ENCODE measurements at regions not wholly inside any gene's neighbourhood (a gene's known extent, or its start where the extent isn't known, plus 50 kb on each side); places are given as distances from the start of the nearest gene placed in this dataset.

DNA sequence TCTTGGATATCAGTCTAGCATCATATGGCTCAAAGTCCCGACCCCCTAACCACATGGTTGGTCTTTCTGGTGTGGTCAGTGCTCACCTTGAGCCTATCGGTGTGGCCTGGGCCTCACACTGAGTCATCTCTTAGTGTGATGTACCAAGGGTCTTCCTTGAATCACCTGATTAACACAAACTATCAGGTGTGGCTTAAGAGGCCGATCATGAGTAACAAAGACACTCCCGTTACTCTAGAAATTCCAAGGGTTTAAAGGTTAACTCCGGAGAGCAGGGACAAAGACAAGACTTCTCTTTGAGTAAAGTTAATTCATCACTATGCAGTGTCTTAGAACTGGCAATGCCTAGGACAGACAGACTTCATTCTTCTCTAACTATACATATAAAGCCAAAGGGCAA lies 52.3 kb upstream of the ARMC3 start:
- Histone ChIP-seq H3K4me3 (no peak overlapping the region), H3K36me3 (ENCODE audit: control insufficient read depth in 4 of 4, insufficient read depth in 4 of 4, low read length in 4 of 4) (no peaks in the 10 kb centered on the region), H3K9ac (ENCODE audit: insufficient read depth in 1 of 2, low read length in 2 of 2) (no peak overlapping the region), H3K4me1 (ENCODE audit: control insufficient read depth in 5 of 5, insufficient read depth in 5 of 5, low read length in 5 of 5) (no peaks in the 10 kb centered on the region), H3K9me3 (ENCODE audit: control insufficient read depth in 4 of 4, insufficient read depth in 3 of 4, low read length in 3 of 4) (peaks cover 0 to 2% (median 0%) of the 10 kb centered on the region in 4 donors), H3K27ac (ENCODE audit: low read depth in 1 of 2, low read length in 1 of 2) (no peak overlapping the region), H3K27me3 (ENCODE audit: control insufficient read depth in 3 of 3, insufficient read depth in 3 of 3, low read length in 2 of 3) (peaks cover 0 to 3% (median 0%) of the 10 kb centered on the region in 3 donors)
- no peak for DNase-seq
- 84 to 87% methylated on average over 5 of the region's 5 CpGs for WGBS, 2 donors
- ATAC-seq (ENCODE audit: insufficient read depth, low FRiP score): no peak
- TF ChIP-seq, protein P1, sequence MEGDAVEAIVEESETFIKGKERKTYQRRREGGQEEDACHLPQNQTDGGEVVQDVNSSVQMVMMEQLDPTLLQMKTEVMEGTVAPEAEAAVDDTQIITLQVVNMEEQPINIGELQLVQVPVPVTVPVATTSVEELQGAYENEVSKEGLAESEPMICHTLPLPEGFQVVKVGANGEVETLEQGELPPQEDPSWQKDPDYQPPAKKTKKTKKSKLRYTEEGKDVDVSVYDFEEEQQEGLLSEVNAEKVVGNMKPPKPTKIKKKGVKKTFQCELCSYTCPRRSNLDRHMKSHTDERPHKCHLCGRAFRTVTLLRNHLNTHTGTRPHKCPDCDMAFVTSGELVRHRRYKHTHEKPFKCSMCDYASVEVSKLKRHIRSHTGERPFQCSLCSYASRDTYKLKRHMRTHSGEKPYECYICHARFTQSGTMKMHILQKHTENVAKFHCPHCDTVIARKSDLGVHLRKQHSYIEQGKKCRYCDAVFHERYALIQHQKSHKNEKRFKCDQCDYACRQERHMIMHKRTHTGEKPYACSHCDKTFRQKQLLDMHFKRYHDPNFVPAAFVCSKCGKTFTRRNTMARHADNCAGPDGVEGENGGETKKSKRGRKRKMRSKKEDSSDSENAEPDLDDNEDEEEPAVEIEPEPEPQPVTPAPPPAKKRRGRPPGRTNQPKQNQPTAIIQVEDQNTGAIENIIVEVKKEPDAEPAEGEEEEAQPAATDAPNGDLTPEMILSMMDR (IDR thresholded peaks at IDR 0.05; ENCODE audit: control extremely low read depth, extremely low read depth): no peak

DNA sequence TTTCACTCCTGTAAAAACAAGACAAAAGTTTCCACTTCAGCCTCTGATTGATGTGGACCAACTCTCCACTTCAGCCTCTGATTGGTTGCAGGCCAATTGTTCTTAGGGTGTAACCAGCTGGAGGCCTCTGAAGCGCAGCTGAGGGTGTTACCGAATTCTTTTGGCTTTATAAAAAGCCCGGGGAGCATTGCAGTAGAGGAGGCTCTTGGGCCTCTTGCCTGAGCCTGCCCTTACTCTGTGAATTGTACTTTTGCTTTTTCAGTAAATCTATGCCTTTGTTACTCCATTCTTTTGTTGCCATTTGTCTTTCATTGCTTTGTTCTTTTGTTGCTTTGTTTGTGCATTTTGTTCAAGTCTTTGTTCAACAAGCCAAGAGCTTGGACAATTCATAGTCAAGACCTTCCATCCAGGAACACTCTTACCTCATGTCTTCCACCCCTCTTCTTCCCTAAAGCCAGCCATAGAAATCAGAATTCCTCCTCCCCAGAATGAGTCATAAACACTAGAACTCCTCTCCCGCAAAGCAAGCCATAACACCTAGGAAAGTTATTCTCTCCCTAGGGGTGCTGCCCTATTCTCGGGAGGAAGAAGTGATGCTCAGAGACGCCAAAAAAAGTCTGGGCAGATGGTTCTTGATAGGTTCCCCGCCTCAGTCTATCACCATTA lies 53.5 kb upstream of the ARMC3 start:
- peaks cover 0 to 2% (median 0%) of the 10 kb centered on the region in 4 donors for H3K9me3 ChIP-seq (ENCODE audit: control insufficient read depth in 4 of 4, insufficient read depth in 3 of 4, low read length in 3 of 4)
- no peak for ATAC-seq (ENCODE audit: insufficient read depth, low FRiP score)
- H3K4me1 ChIP-seq (ENCODE audit: control insufficient read depth in 5 of 5, insufficient read depth in 5 of 5, low read length in 5 of 5): no peaks in the 10 kb centered on the region
- whole genome bisulfite sequencing, 2 donors: 83 to 91% methylated on average over 7 of the region's 7 CpGs
- TF ChIP-seq, protein P1 (IDR thresholded peaks at IDR 0.05; ENCODE audit: control extremely low read depth, extremely low read depth): no peak
- H3K27ac ChIP-seq (ENCODE audit: low read depth in 1 of 2, low read length in 1 of 2): no peak overlapping the region
- no peak overlapping the region for H3K4me3 ChIP-seq
- H3K27me3 ChIP-seq (ENCODE audit: control insufficient read depth in 3 of 3, insufficient read depth in 3 of 3, low read length in 2 of 3): peaks cover 0 to 3% (median 0%) of the 10 kb centered on the region in 3 donors
- DNase-seq: peak in 1 of 3 donors; percentile 18
- no peaks in the 10 kb centered on the region for H3K36me3 ChIP-seq (ENCODE audit: control insufficient read depth in 4 of 4, insufficient read depth in 4 of 4, low read length in 4 of 4)
- no peak overlapping the region for H3K9ac ChIP-seq (ENCODE audit: insufficient read depth in 1 of 2, low read length in 2 of 2)

GRCh38 chr10:22856444-22857074 lies 71.3 kb upstream of the ARMC3 start:
- no peak overlapping the region for H3K4me3 ChIP-seq
- H3K9me3 ChIP-seq (ENCODE audit: control insufficient read depth in 4 of 4, insufficient read depth in 3 of 4, low read length in 3 of 4): no peaks in the 10 kb centered on the region
- no peak overlapping the region for H3K27ac ChIP-seq (ENCODE audit: low read depth in 1 of 2, low read length in 1 of 2)
- 96 to 100% methylated on average over 2 of the region's 2 CpGs for WGBS, 2 donors
- TF ChIP-seq, protein P1 (IDR thresholded peaks at IDR 0.05; ENCODE audit: control extremely low read depth, extremely low read depth): no peak
- H3K27me3 ChIP-seq (ENCODE audit: control insufficient read depth in 3 of 3, insufficient read depth in 3 of 3, low read length in 2 of 3): no peaks in the 10 kb centered on the region
- no peaks in the 10 kb centered on the region for H3K36me3 ChIP-seq (ENCODE audit: control insufficient read depth in 4 of 4, insufficient read depth in 4 of 4, low read length in 4 of 4)
- H3K9ac ChIP-seq (ENCODE audit: insufficient read depth in 1 of 2, low read length in 2 of 2): no peak overlapping the region
- no peaks in the 10 kb centered on the region for H3K4me1 ChIP-seq (ENCODE audit: control insufficient read depth in 5 of 5, insufficient read depth in 5 of 5, low read length in 5 of 5)
- DNase-seq (no peak), ATAC-seq (ENCODE audit: insufficient read depth, low FRiP score) (no peak)

All from lung (tissue), 11 donors.